GM21390 (cell line): ENCODE measurements at regions not wholly inside any gene's neighbourhood (a gene's known extent, or its start where the extent isn't known, plus 50 kb on each side); places are given as distances from the start of the nearest gene placed in this dataset.

ENCODE experiments used
- ATAC-seq: cut with Tn5 transposase; IDR thresholded peaks from one replicate; pipeline ENCODE4 v1.9.1; 2021; ENCODE audit not compliant: unreplicated experiment

- no peak for ATAC-seq
Observed at GRCh38 chr6:23002044-23002619, 432.8 kb downstream of the HDGFL1 start.

- ATAC-seq = no peak
Observed at GRCh38 chr6:23003671-23004467, 434.5 kb downstream of the HDGFL1 start.

- no peak for ATAC-seq
Observed at GRCh38 chr6:23006656-23007055, 437.3 kb downstream of the HDGFL1 start.

GRCh38 chr6:23011615-23012014, 442.2 kb downstream of the HDGFL1 start:
- no peak for ATAC-seq

- no peak for ATAC-seq
Observed at GRCh38 chr6:23013776-23014175, 444.4 kb downstream of the HDGFL1 start.

- ATAC-seq = no peak
Observed at GRCh38 chr6:23016696-23017095, 447.3 kb downstream of the HDGFL1 start.

GRCh38 chr6:23021487-23021886, 452.1 kb downstream of the HDGFL1 start:
- ATAC-seq = no peak

GRCh38 chr6:23027281-23027680, 457.9 kb downstream of the HDGFL1 start:
- no peak for ATAC-seq

GRCh38 chr6:23031986-23032385, 462.6 kb downstream of the HDGFL1 start:
- ATAC-seq = no peak

GRCh38 chr6:23034926-23035325, 465.6 kb downstream of the HDGFL1 start:
- ATAC-seq = no peak

- no peak for ATAC-seq
Observed at GRCh38 chr6:23036406-23036983, 467.1 kb downstream of the HDGFL1 start.

GRCh38 chr6:23040899-23041298, 471.5 kb downstream of the HDGFL1 start:
- ATAC-seq = no peak

GRCh38 chr6:23045280-23045679, 475.9 kb downstream of the HDGFL1 start:
- no peak for ATAC-seq

- ATAC-seq = no peak
Observed at GRCh38 chr6:23055523-23055922, 486.2 kb downstream of the HDGFL1 start.

GRCh38 chr6:23073821-23074220, 504.5 kb downstream of the HDGFL1 start:
- ATAC-seq = no peak

- ATAC-seq = no peak
Observed at GRCh38 chr6:23077772-23078171, 508.4 kb downstream of the HDGFL1 start.

- no peak for ATAC-seq
Observed at GRCh38 chr6:23081701-23082100, 512.3 kb downstream of the HDGFL1 start.

- no peak for ATAC-seq
Observed at GRCh38 chr6:23086100-23086499, 516.7 kb downstream of the HDGFL1 start.

- ATAC-seq = no peak
Observed at GRCh38 chr6:23087471-23087870, 518.1 kb downstream of the HDGFL1 start.

- ATAC-seq = no peak
Observed at GRCh38 chr6:23088761-23089160, 519.4 kb downstream of the HDGFL1 start.

- ATAC-seq = no peak
Observed at GRCh38 chr6:23089981-23090380, 520.6 kb downstream of the HDGFL1 start.

GRCh38 chr6:23091795-23092194, 522.4 kb downstream of the HDGFL1 start:
- no peak for ATAC-seq
